B cell (primary cell): ENCODE measurements at regions not wholly inside any gene's neighbourhood (a gene's known extent, or its start where the extent isn't known, plus 50 kb on each side); places are given as distances from the start of the nearest gene placed in this dataset.

Source experiments
- EZH2 ChIP-seq: IDR thresholded peaks from 2 replicates; pipeline ENCODE4 v1.6.1; 2012; ENCODE audit warnings: borderline replicate concordance, low read depth, mild to moderate bottlenecking, moderate library complexity, low read length; ENCODE audit not compliant: insufficient read depth, poor library complexity, severe bottlenecking
- TF ChIP-seq, protein P1 (sequence below): fragments of 200-600 bp; IDR thresholded peaks from one replicate; pipeline ENCODE4 v1.8.0; 2022; ENCODE audit warnings: antibody characterized with exemption, mild to moderate bottlenecking

DNA sequence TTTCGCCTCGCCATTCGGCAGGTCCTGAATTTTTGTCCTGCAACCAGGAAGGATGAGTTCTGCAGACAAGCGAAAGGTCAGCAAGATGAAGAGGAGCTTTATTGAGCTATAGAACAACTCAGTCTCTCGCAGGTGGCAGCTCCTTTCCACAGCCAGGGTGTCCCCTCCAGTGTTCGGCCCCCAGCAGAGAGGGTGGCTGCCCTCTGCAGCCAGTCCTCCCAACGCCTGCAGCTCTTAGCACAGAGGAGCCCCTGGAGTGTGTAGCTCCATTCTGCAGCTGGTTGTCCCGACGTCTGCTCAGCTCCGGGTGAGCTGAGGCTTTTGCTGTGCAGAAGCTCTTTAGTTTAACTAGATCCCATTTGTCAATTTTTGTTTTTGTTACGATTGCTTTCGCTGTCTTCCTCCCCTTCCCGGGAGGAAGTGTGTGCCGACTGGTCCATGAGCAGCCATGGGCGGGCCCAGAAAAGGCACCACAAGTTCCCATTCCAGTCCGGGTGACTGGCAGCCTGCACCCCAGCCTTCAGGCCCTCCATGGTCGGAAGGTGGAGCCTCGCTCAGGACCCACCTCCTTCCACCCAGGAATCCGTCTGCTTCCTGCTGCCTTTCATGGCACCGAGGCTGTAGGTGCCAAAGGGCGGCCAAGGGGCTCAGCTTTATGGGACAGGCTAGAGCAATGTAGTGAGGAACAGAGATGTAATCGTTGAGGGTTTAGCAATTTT lies 497.8 kb upstream of the CNTN4 start:
- TF ChIP-seq, protein P1, sequence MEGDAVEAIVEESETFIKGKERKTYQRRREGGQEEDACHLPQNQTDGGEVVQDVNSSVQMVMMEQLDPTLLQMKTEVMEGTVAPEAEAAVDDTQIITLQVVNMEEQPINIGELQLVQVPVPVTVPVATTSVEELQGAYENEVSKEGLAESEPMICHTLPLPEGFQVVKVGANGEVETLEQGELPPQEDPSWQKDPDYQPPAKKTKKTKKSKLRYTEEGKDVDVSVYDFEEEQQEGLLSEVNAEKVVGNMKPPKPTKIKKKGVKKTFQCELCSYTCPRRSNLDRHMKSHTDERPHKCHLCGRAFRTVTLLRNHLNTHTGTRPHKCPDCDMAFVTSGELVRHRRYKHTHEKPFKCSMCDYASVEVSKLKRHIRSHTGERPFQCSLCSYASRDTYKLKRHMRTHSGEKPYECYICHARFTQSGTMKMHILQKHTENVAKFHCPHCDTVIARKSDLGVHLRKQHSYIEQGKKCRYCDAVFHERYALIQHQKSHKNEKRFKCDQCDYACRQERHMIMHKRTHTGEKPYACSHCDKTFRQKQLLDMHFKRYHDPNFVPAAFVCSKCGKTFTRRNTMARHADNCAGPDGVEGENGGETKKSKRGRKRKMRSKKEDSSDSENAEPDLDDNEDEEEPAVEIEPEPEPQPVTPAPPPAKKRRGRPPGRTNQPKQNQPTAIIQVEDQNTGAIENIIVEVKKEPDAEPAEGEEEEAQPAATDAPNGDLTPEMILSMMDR: no peak
- TF ChIP-seq EZH2: no peak
